Activated B cell treated with CpG ODN at 0.5 μM for 24 hours (primary cell): ENCODE measurements at regions not wholly inside any gene's neighbourhood (a gene's known extent, or its start where the extent isn't known, plus 50 kb on each side); places are given as distances from the start of the nearest gene placed in this dataset.

Experiments used
- ATAC-seq: fragments of 200-7000 bp; cut with Tn5 transposase; one replicate; pipeline ENCODE4 v1.10.0; 2021; ENCODE audit warnings: low read depth, mild to moderate bottlenecking, moderate library complexity
- CTCF ChIA-PET: fragments of 350-600 bp; sonication (Branson Sonifier 250); formaldehyde crosslinking; loops from one replicate; lab custom pipeline; 2021; ENCODE audit warnings: antibody characterized with exemption; lab: Charles Lee
- POLR2A ChIA-PET: fragments of 350-600 bp; sonication (Branson Sonifier 250); formaldehyde crosslinking; loops from one replicate; lab custom pipeline; 2021; ENCODE audit warnings: antibody characterized with exemption; lab: Charles Lee
- DNase-seq: peaks from one replicate; pipeline ENCODE4 v3.0.0; 2022
- H3K27ac Mint-ChIP-seq: one replicate; pipeline ENCODE4 v1.8.0; 2020; ENCODE audit warnings: mixed read lengths
- H3K27me3 Mint-ChIP-seq: one replicate; pipeline ENCODE4 v1.8.0; 2021; ENCODE audit warnings: mixed read lengths
- H3K36me3 Mint-ChIP-seq: one replicate; pipeline ENCODE4 v1.8.0; 2021; ENCODE audit warnings: low read depth, mixed read lengths
- H3K4me1 Mint-ChIP-seq: one replicate; pipeline ENCODE4 v1.8.0; 2021; ENCODE audit warnings: mixed read lengths
- H3K4me3 Mint-ChIP-seq: one replicate; pipeline ENCODE4 v1.8.0; 2020; ENCODE audit warnings: mild to moderate bottlenecking, mixed read lengths
- H3K9me3 Mint-ChIP-seq: one replicate; pipeline ENCODE4 v1.8.0; 2020; ENCODE audit warnings: mixed read lengths
- intact Hi-C: fragments of 100-400 bp; cut with micrococcal nuclease; formaldehyde crosslinking; loops from one replicate; pipeline ENCODE4 v1.15.1; 2024
- TF ChIP-seq, protein P1 (sequence below): fragments of 200-600 bp; IDR thresholded peaks from one replicate; pipeline ENCODE4 v1.8.0; 2022; ENCODE audit warnings: antibody characterized with exemption, mild to moderate bottlenecking

DNA sequence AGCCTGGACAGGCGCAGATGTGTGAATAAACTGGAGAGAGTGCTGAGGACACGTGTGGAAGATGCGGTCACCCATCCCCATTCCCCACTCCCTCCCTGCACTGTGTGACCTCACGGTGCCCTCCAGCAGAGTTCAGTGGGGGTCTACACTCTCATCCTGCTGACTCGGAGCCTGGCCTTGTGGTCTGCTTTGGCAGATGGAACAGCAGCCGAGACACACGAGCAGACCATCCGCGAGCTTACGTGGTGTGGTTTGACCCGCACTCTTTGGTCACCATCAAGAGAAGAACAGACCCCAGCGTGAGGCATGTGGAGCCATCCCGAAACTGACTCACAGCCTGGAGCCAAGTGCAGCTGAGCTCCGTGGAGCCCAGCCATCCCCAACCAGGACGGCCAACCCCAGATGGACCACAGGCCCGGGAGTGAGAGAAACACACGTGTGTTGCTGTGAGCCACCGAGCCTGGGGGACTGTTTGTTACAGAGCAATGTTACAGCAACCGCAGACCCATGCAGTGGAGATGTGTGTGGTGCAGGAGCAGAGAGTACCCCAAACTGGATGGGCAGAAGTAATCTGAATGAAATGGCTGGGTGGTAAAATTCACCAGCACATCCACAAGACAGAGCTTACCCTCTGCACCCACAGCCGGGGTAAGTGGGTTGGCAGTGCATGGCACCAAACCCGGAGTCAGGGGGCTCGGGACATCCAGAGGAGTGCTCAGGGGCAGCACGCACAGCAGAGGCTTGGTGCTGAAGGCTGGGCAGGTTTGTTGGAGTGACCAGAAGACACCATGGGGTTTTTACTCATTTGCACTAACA is 90.7 kb downstream of the RTL6 start:
- ChIA-PET CTCF (no interaction called here), POLR2A (no interaction called here)
- H3K4me3 Mint-ChIP-seq: no peak overlapping the region
- TF ChIP-seq, protein P1, sequence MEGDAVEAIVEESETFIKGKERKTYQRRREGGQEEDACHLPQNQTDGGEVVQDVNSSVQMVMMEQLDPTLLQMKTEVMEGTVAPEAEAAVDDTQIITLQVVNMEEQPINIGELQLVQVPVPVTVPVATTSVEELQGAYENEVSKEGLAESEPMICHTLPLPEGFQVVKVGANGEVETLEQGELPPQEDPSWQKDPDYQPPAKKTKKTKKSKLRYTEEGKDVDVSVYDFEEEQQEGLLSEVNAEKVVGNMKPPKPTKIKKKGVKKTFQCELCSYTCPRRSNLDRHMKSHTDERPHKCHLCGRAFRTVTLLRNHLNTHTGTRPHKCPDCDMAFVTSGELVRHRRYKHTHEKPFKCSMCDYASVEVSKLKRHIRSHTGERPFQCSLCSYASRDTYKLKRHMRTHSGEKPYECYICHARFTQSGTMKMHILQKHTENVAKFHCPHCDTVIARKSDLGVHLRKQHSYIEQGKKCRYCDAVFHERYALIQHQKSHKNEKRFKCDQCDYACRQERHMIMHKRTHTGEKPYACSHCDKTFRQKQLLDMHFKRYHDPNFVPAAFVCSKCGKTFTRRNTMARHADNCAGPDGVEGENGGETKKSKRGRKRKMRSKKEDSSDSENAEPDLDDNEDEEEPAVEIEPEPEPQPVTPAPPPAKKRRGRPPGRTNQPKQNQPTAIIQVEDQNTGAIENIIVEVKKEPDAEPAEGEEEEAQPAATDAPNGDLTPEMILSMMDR: no peak
- no peaks in the 10 kb centered on the region for H3K9me3 Mint-ChIP-seq
- no peaks in the 10 kb centered on the region for H3K4me1 Mint-ChIP-seq
- DNase-seq (no peak), ATAC-seq (no peak)
- no peaks in the 10 kb centered on the region for H3K36me3 Mint-ChIP-seq
- intact Hi-C loops: no loop called here
- no peaks in the 10 kb centered on the region for H3K27me3 Mint-ChIP-seq
- no peak overlapping the region for H3K27ac Mint-ChIP-seq

DNA sequence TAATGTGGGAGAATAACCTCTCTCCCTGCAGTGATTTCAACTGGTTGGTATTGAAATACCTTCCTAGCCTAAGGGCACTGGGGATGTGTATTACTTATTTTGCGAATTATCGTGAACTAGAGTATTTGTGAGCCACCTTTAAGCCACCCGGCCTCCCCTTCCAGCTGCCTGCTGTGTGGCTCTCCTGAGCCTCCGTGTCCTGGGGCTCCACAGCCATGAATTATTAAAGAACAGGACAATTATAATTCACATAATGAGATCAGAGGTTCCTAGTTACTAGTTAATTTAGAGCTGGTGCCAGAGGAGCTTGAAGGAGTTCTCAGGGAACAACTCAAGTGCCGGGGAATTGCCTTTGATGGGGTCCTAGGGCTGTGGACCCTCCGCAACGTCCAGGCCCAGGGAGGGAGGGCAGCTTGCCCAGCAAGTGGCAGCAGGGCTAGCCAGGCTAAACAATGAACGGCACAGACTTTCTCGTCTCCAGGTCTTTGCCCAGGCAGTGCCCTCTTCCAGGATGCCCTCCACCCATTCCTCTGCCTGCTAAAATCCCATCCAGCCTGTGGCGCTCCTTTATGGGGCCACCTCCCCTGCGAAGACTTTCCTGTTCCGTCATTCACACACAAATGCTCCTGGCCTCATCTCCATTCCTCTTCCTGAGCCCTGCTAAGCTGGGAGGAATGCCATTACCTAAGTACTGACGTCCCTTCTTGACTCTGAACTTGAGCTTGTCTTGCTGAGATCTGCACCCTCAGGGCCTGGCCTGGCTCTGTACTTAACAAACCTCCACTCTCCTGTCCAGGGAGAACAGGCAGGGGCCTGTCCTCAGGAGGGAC is 91.5 kb downstream of the RTL6 start:
- no peak for DNase-seq

DNA sequence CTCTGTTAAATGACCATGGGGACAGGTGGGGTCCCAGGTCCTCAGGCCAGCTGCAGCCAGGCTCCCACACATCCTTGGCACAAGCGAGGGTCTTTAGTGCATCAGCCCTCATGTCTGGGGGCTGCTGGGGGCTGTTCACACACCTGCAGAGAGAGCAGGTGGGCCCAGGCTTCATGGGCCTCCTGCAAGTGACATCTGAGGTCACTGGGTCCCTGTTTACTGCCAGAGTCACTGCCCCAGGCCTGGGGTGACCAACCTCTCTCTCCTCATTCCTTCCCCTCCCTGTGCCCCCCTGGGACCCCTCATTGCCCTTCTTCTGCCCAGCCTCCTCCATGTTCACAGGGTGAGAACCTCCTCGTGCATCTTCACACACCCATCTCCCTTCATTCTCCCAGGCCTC is 92.4 kb downstream of the RTL6 start:
- CTCF ChIA-PET: no interaction called here
- TF ChIP-seq, protein P1: no peak
- intact Hi-C loops: no loop called here
- DNase-seq: no peak
- Mint-ChIP-seq H3K4me1 (no peaks in the 10 kb centered on the region), H3K4me3 (no peak overlapping the region), H3K9me3 (no peaks in the 10 kb centered on the region), H3K27me3 (peaks cover 3% of the 10 kb centered on the region), H3K36me3 (no peaks in the 10 kb centered on the region), H3K27ac (no peak overlapping the region)
- ATAC-seq: no peak
- POLR2A ChIA-PET: no interaction called here

More for the DNA sequence above, 91.5 kb downstream of the RTL6 start:
- Mint-ChIP-seq H3K27me3 (peaks cover 3% of the 10 kb centered on the region), H3K27ac (no peak overlapping the region), H3K36me3 (no peaks in the 10 kb centered on the region), H3K9me3 (no peaks in the 10 kb centered on the region), H3K4me1 (no peaks in the 10 kb centered on the region), H3K4me3 (no peak overlapping the region)
- ChIA-PET CTCF (no interaction called here), POLR2A (no interaction called here)
- TF ChIP-seq, protein P1: no peak
- intact Hi-C loops: no loop called here
- no peak for ATAC-seq

DNA sequence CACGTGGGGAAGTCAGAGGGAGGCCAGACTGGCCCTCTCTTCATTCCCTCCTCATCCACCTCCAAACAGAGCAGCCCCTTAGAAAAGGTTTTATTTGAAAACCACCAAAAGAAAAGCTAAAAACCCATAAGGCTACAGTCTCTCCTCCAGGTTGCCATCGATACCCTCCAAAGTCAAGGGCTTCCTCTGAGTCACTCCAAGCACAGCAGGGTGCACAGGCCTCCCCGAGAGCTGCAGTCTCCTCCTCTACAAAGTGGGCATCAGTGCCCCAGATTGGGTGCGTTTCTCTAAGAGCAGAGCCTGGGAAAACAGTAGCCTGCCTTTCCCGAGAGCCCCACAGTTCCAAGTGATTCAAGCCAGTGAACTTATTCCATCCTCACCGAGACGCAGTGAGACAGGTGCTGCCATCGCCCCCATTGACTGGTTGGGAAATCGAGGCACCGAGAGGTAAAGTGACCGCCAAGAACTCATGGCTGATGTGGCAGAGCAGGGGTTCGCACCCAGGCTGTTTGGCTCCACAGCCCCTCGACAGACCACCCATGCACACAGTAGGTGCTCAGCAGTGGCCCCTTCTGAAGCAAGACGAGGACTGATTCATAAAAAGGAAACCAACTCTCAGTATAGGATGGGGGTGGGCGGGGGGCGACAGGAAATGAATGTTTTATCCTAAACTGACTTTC is 91.7 kb upstream of the SHISAL1 start:
- Mint-ChIP-seq H3K4me3 (no peak overlapping the region), H3K36me3 (no peaks in the 10 kb centered on the region), H3K4me1 (no peaks in the 10 kb centered on the region), H3K27me3 (peaks cover 3% of the 10 kb centered on the region), H3K9me3 (no peaks in the 10 kb centered on the region), H3K27ac (no peak overlapping the region)
- no peak for ATAC-seq
- TF ChIP-seq, protein P1: no peak
- DNase-seq: no peak
- intact Hi-C loops: no loop called here
- CTCF ChIA-PET: no interaction called here
- POLR2A ChIA-PET: no interaction called here
